ENCODE measurements at regions not wholly inside any gene's neighbourhood (a gene's known extent, or its start where the extent isn't known, plus 50 kb on each side); places are given as distances from the start of the nearest gene placed in this dataset.

DNA sequence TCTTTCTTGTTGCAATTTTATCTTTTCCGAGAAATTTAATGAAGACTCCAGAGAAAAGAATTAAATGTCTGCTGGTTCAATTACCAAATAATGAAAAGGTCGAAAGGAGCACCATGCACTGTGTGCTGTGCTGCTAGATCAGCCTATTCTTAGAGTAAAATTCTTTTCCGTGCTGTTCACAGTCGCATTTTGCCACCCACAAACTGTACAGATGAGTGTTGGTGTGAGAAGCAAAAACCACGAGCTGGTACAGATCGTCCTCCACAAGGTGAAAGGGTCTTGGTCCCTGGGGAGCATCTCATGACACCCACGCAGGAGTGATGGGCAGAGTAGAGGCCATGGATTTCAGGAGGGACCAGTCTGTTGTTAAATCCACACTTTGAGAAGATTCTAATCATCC, 143.8 kb upstream of the PUM3 start:
- WGBS, 2 donors = 79 to 81% methylated on average over 7 of the region's 7 CpGs
- TF ChIP-seq POLR2A (IDR thresholded peaks at IDR 0.05) (no peak), EP300 (IDR thresholded peaks at IDR 0.05) (no peak), POLR2AphosphoS5 (IDR thresholded peaks at IDR 0.05) (no peak)
- TF ChIP-seq, protein P1, sequence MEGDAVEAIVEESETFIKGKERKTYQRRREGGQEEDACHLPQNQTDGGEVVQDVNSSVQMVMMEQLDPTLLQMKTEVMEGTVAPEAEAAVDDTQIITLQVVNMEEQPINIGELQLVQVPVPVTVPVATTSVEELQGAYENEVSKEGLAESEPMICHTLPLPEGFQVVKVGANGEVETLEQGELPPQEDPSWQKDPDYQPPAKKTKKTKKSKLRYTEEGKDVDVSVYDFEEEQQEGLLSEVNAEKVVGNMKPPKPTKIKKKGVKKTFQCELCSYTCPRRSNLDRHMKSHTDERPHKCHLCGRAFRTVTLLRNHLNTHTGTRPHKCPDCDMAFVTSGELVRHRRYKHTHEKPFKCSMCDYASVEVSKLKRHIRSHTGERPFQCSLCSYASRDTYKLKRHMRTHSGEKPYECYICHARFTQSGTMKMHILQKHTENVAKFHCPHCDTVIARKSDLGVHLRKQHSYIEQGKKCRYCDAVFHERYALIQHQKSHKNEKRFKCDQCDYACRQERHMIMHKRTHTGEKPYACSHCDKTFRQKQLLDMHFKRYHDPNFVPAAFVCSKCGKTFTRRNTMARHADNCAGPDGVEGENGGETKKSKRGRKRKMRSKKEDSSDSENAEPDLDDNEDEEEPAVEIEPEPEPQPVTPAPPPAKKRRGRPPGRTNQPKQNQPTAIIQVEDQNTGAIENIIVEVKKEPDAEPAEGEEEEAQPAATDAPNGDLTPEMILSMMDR (IDR thresholded peaks at IDR 0.05) = no peak
- no peaks in the 10 kb centered on the region for H3K4me1 ChIP-seq
- no peak overlapping the region for H3K27ac ChIP-seq
- no peaks in the 10 kb centered on the region for H3K9me3 ChIP-seq
- H3K27me3 ChIP-seq = no peaks in the 10 kb centered on the region
- DNase-seq (no peak), ATAC-seq (ENCODE audit: low FRiP score in 2 of 2) (no peak)
- H3K4me3 ChIP-seq = no peak overlapping the region
- H3K36me3 ChIP-seq = no peaks in the 10 kb centered on the region

DNA sequence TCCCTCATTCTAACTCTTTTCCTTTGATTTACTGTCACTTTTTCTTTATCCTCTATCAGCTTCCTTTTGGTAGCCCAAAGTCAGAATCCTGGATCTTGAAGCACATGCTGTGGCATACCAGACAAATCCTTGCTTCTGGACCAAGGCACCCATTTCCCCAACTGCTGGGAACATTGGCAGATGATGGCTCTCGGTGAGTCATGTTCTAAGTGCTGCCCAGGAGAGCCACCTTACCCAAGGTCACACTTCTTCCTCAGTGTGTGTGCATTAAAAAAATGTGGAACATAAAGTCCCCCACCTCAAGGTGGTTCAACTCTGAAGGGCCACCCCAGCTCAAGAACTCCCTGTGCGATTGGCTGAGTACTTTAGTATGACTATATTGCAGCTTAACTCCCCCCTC, 141.4 kb upstream of the PUM3 start:
- Histone ChIP-seq H3K9me3 (no peaks in the 10 kb centered on the region), H3K4me1 (no peaks in the 10 kb centered on the region), H3K27ac (no peak overlapping the region), H3K36me3 (no peaks in the 10 kb centered on the region), H3K4me3 (no peak overlapping the region), H3K27me3 (no peaks in the 10 kb centered on the region)
- TF ChIP-seq EP300 (IDR thresholded peaks at IDR 0.05) (no peak), POLR2A (IDR thresholded peaks at IDR 0.05) (no peak), POLR2AphosphoS5 (IDR thresholded peaks at IDR 0.05) (no peak)
- TF ChIP-seq, protein P1 (IDR thresholded peaks at IDR 0.05) = no peak
- 88 to 92% methylated on average over 2 of the region's 2 CpGs for WGBS, 2 donors
- DNase-seq (no peak), ATAC-seq (ENCODE audit: low FRiP score in 2 of 2) (no peak)

DNA sequence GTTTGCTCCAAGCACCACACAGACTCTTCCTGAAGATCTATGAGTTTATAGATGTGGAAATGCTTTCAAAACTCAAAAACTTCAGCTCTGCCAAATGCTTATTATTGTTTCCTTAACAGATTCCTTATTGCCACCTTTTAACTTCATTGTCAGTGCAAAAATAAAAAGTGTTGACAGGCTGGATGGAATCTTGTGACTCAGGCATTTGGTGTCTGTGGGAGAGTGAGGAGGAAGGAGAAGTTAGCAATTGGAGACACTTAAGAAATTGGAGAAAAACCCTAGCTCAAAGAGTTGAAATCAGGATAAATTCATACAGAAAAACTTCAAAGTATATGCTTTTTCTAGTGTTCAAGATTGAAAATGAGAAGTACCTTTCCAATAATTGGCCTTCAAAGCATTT, 140.6 kb upstream of the PUM3 start:
- Histone ChIP-seq H3K36me3 (no peaks in the 10 kb centered on the region), H3K27ac (no peak overlapping the region), H3K27me3 (no peaks in the 10 kb centered on the region), H3K9me3 (no peaks in the 10 kb centered on the region), H3K4me3 (no peak overlapping the region), H3K4me1 (no peaks in the 10 kb centered on the region)
- TF ChIP-seq EP300 (IDR thresholded peaks at IDR 0.05) (no peak), POLR2A (IDR thresholded peaks at IDR 0.05) (no peak), POLR2AphosphoS5 (IDR thresholded peaks at IDR 0.05) (no peak)
- TF ChIP-seq, protein P1 (IDR thresholded peaks at IDR 0.05) = no peak
- DNase-seq (no peak), ATAC-seq (ENCODE audit: low FRiP score in 2 of 2) (no peak)

DNA sequence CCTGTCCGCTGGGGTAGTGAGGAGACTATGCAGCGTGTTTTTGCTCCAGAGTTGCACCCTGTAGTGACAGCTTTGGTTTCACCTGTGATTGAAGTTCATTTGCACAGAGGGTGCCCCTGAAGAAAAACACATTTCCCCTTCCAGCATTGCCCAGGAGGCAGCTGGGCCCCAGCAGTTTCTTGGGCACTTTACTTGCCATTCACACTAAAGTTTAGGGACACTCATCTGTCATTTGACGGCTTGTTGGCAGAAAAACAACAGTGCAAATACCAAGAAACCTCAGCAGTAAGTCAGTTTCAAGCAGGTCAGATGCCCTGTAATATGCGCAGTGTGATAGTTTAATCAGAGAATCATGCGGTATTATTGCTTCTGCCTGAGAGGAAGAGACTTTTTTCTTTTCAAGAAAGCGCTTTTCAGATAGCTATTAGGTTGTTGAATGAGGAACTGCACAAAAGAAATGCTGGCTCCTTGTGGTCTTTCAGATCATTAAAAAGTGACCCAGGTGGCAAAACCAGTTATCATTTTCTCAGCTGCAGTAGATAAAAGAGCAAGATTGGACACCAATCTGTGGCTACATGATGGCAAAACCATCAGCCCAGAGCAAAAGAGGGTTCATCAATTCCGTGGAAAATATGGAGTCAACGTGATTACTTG, 136.2 kb upstream of the PUM3 start:
- TF ChIP-seq POLR2AphosphoS5 (IDR thresholded peaks at IDR 0.05) = no peak
- no peak for TF ChIP-seq EP300 (IDR thresholded peaks at IDR 0.05)
- TF ChIP-seq, protein P1 (IDR thresholded peaks at IDR 0.05) = no peak
- no peak for TF ChIP-seq POLR2A (IDR thresholded peaks at IDR 0.05)
- no peaks in the 10 kb centered on the region for H3K4me1 ChIP-seq
- 72 to 78% methylated on average over 8 of the region's 8 CpGs for WGBS, 2 donors
- DNase-seq = no peak
- H3K27ac ChIP-seq = no peak overlapping the region
- H3K36me3 ChIP-seq = no peaks in the 10 kb centered on the region
- no peak overlapping the region for H3K4me3 ChIP-seq
- H3K27me3 ChIP-seq = no peaks in the 10 kb centered on the region
- ATAC-seq (ENCODE audit: low FRiP score in 2 of 2) = no peak
- H3K9me3 ChIP-seq = no peaks in the 10 kb centered on the region

DNA sequence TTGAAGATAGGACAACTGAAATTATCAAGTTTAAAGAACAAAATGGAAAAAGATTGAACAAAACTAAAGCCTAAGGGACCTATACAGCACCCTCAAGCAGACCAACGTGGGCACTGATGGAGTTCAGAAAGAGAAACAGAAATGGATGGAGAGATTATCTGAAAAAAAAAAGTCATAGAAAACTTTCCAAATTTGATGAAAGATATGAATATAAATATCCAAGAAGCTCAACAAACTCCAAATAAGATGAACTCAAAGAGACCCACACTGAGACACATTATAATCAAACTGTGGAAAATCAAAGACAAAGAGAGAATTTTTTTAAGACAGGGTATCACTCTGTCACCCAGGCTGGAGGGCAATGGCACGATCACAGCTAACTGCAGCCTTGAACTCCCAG, 128.6 kb upstream of the PUM3 start:
- Histone ChIP-seq H3K27ac (no peak overlapping the region), H3K36me3 (no peaks in the 10 kb centered on the region), H3K9me3 (peaks cover 0 to 17% (median 8%) of the 10 kb centered on the region in 4 donors), H3K4me1 (no peaks in the 10 kb centered on the region), H3K27me3 (no peaks in the 10 kb centered on the region), H3K4me3 (no peak overlapping the region)
- ATAC-seq (ENCODE audit: low FRiP score in 2 of 2) (no peak), DNase-seq (no peak)
- 79 to 80% methylated on average over 2 of the region's 2 CpGs for WGBS, 2 donors
- TF ChIP-seq, protein P1 (IDR thresholded peaks at IDR 0.05) = no peak
- no peak for TF ChIP-seq EP300 (IDR thresholded peaks at IDR 0.05)
- no peak for TF ChIP-seq POLR2A (IDR thresholded peaks at IDR 0.05)
- no peak for TF ChIP-seq POLR2AphosphoS5 (IDR thresholded peaks at IDR 0.05)
